H9 (cell line): ENCODE measurements at regions not wholly inside any gene's neighbourhood (a gene's known extent, or its start where the extent isn't known, plus 50 kb on each side); places are given as distances from the start of the nearest gene placed in this dataset.
A peak's percentile ranks its signal among the peaks of the same experiment; 100 is the strongest.

Experiments
- DNase-seq: peaks from one replicate; pipeline ENCODE4 v3.0.0-alpha.2; 2017
- H2AFZ ChIP-seq: one replicate; pipeline ENCODE4 v1.6.1; 2013; ENCODE audit warnings: mild to moderate bottlenecking, low read length, control low read depth, moderate library complexity
- H2AK5ac ChIP-seq: 2 replicates; pipeline ENCODE4 v1.6.1; 2013; ENCODE audit warnings: low read length, control low read depth, mixed read lengths; ENCODE audit not compliant: insufficient read length
- H2BK120ac ChIP-seq: one replicate; pipeline ENCODE4 v1.6.1; 2013; ENCODE audit warnings: low read depth, mild to moderate bottlenecking, low read length, control low read depth, inconsistent platforms; ENCODE audit not compliant: poor library complexity, severe bottlenecking
- H2BK12ac ChIP-seq: 2 replicates; pipeline ENCODE4 v1.6.1; 2013; ENCODE audit warnings: low read length, control low read depth, mixed read lengths, low read depth; ENCODE audit not compliant: insufficient read length
- H2BK15ac ChIP-seq: 2 replicates; pipeline ENCODE4 v1.6.1; 2013; ENCODE audit warnings: low read depth, low read length, control low read depth
- H2BK20ac ChIP-seq: one replicate; pipeline ENCODE4 v1.6.1; 2013; ENCODE audit warnings: low read depth, mild to moderate bottlenecking, low read length, control low read depth, inconsistent platforms; ENCODE audit not compliant: poor library complexity, severe bottlenecking
- H2BK5ac ChIP-seq: 2 replicates; pipeline ENCODE4 v1.6.1; 2013; ENCODE audit warnings: low read length, control low read depth, mixed read lengths; ENCODE audit not compliant: insufficient read length
- H3K14ac ChIP-seq: 2 replicates; pipeline ENCODE4 v1.6.1; 2013; ENCODE audit warnings: low read length, control low read depth; ENCODE audit not compliant: insufficient read depth
- H3K18ac ChIP-seq: 2 replicates; pipeline ENCODE4 v1.6.1; 2013; ENCODE audit warnings: low read depth, mild to moderate bottlenecking, mixed read lengths, low read length, control low read depth; ENCODE audit not compliant: insufficient read length
- H3K23ac ChIP-seq: 2 replicates; pipeline ENCODE4 v1.6.1; 2013; ENCODE audit warnings: low read length, control low read depth, mixed read lengths, low read depth; ENCODE audit not compliant: insufficient read length
- H3K23me2 ChIP-seq: 2 replicates; pipeline ENCODE4 v1.6.1; 2013; ENCODE audit warnings: low read depth, mild to moderate bottlenecking, mixed read lengths, low read length, control low read depth; ENCODE audit not compliant: insufficient read length, poor library complexity, severe bottlenecking
- H3K27ac ChIP-seq: 2 replicates; pipeline ENCODE4 v1.5.1; 2013; ENCODE audit warnings: low read length, control low read depth, mixed read lengths, low read depth; ENCODE audit not compliant: insufficient read length
- H3K27me3 ChIP-seq: 2 replicates; pipeline ENCODE4 v1.6.1; 2013; ENCODE audit warnings: low read length, control low read depth, inconsistent platforms; ENCODE audit not compliant: insufficient read depth
- H3K4ac ChIP-seq: 2 replicates; pipeline ENCODE4 v1.6.1; 2013; ENCODE audit warnings: low read depth, mild to moderate bottlenecking, control low read depth, inconsistent platforms, low read length, moderate library complexity
- H3K4me1 ChIP-seq: 2 replicates; pipeline ENCODE4 v1.6.1; 2013; ENCODE audit warnings: low read length, control low read depth, inconsistent platforms; ENCODE audit not compliant: insufficient read depth
- H3K4me2 ChIP-seq: 2 replicates; pipeline ENCODE4 v1.6.1; 2013; ENCODE audit warnings: low read length, control low read depth, mixed read lengths; ENCODE audit not compliant: insufficient read length, insufficient read depth
- H3K56ac ChIP-seq: 2 replicates; pipeline ENCODE4 v1.6.1; 2013; ENCODE audit warnings: low read depth, mild to moderate bottlenecking, mixed read lengths, low read length, control low read depth; ENCODE audit not compliant: insufficient read length
- H3K79me1 ChIP-seq: 2 replicates; pipeline ENCODE4 v1.6.1; 2013; ENCODE audit warnings: low read depth, mild to moderate bottlenecking, moderate library complexity, low read length, control low read depth, inconsistent platforms; ENCODE audit not compliant: insufficient read depth, poor library complexity, severe bottlenecking
- H3K79me2 ChIP-seq: 2 replicates; pipeline ENCODE4 v1.6.1; 2013; ENCODE audit warnings: low read length, control low read depth, inconsistent platforms; ENCODE audit not compliant: insufficient read depth
- H3K9ac ChIP-seq: 2 replicates; pipeline ENCODE4 v1.6.1; 2013; ENCODE audit warnings: low read length, control low read depth, mixed read lengths; ENCODE audit not compliant: insufficient read length; ENCODE audit errors: extremely low read depth
- H3K9me3 ChIP-seq: one replicate; pipeline ENCODE4 v1.6.1; 2013; ENCODE audit warnings: low read depth, low read length, inconsistent platforms; ENCODE audit not compliant: control insufficient read depth
- H3T11ph ChIP-seq: one replicate; pipeline ENCODE4 v1.6.1; 2013; ENCODE audit warnings: mild to moderate bottlenecking, low read length, control low read depth, inconsistent platforms
- H4K20me1 ChIP-seq: one replicate; pipeline ENCODE4 v1.6.1; 2013; ENCODE audit not compliant: control insufficient read depth, insufficient read length, insufficient read depth
- H4K5ac ChIP-seq: 2 replicates; pipeline ENCODE4 v1.6.1; 2013; ENCODE audit warnings: low read depth, mild to moderate bottlenecking, mixed read lengths, low read length, control low read depth; ENCODE audit not compliant: insufficient read length
- H4K8ac ChIP-seq: replicated peaks from 2 replicates; pipeline ENCODE4 v1.6.1; 2013; ENCODE audit warnings: low read length, control low read depth, mixed read lengths, low read depth; ENCODE audit not compliant: insufficient read length
- H4K91ac ChIP-seq: 2 replicates; pipeline ENCODE4 v1.6.1; 2013; ENCODE audit warnings: low read depth, mild to moderate bottlenecking, moderate library complexity, mixed read lengths, low read length, control low read depth; ENCODE audit not compliant: insufficient read length
- H3K27ac Mint-ChIP-seq, 3 experiments: 2 replicates in 2 of 3; 3 replicates in 1 of 3; pipeline ENCODE4 v1.8.0; 2020 to 2021; ENCODE audit warnings: mixed read lengths in 3 of 3, mild to moderate bottlenecking in 1 of 3, moderate library complexity in 1 of 3
- H3K27me3 Mint-ChIP-seq: 2 replicates; pipeline ENCODE4 v1.8.0; 2021; ENCODE audit warnings: low read depth, mild to moderate bottlenecking, moderate library complexity, mixed read lengths
- H3K36me3 Mint-ChIP-seq, 3 experiments: 2 replicates in 2 of 3; 3 replicates in 1 of 3; pipeline ENCODE4 v1.8.0; 2020 to 2021; ENCODE audit warnings: low read depth in 3 of 3, mixed read lengths in 3 of 3; ENCODE audit not compliant: insufficient read depth in 1 of 3
- H3K4me1 Mint-ChIP-seq, 2 experiments: 2 replicates each; pipeline ENCODE4 v1.8.0; 2020; ENCODE audit warnings: mixed read lengths in 2 of 2
- H3K4me3 Mint-ChIP-seq, 2 experiments: 2 replicates in 1 of 2; 3 replicates in 1 of 2; pipeline ENCODE4 v1.8.0; 2020 to 2021; ENCODE audit warnings: mild to moderate bottlenecking in 2 of 2, mixed read lengths in 2 of 2, moderate library complexity in 1 of 2
- H3K9me3 Mint-ChIP-seq, 2 experiments: 2 replicates in 1 of 2; 3 replicates in 1 of 2; pipeline ENCODE4 v1.8.0; 2020; ENCODE audit warnings: mild to moderate bottlenecking in 2 of 2, mixed read lengths in 2 of 2, moderate library complexity in 1 of 2
- CTCF ChIP-seq: fragments of 200-600 bp; sonication (generic); conservative IDR thresholded peaks from 3 replicates; pipeline ENCODE4 v1.8.0; 2021; ENCODE audit warnings: antibody characterized with exemption, mild to moderate bottlenecking
- WGBS: extraction: QIAGEN DNeasy Blood & Tissue Kit; methylation state at CpG from one replicate; pipeline ENCODE4 v1.1.7; 2013; ENCODE audit warnings: missing lambda C conversion rate, low lambda C conversion rate, mixed read lengths; ENCODE audit not compliant: insufficient read length; ENCODE audit errors: extremely low coverage; 5-methylcytosine and 5-hydroxymethylcytosine counted together

DNA sequence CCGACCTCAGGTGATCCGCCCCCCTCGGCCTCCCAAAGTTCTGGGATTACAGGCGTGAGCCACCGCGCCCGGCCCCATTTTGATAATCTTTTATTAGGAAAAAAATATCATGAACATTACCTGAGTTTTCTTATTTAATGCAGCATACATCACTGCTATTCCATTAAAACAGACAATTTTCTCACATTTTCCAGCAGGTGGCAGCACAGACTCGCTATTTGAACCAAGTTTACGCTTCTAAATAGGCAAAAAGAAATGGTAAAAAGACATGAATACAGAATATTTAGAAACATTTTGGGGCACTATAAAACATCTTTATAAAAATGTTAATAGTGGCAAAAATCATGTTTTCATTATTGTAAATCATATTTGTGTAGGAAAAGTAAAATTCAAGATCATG lies 903.1 kb downstream of the SLITRK6 start:
- peak; percentile 79 for TF ChIP-seq CTCF

More for the DNA sequence above, 903.1 kb downstream of the SLITRK6 start:
- no peak overlapping the region for H2BK120ac ChIP-seq
- no peak overlapping the region for H2AFZ ChIP-seq
- H3K18ac ChIP-seq: no peak overlapping the region
- no peaks in the 10 kb centered on the region for H4K20me1 ChIP-seq
- Mint-ChIP-seq H3K27ac (no peak overlapping the region), H3K36me3 (peaks cover 0 to 6% (median 0%) of the 10 kb centered on the region in 3 experiments; a peak in 3 of 7 replicates), H3K4me3 (no peak overlapping the region), H3K9me3 (peaks cover 0 to 2% of the 10 kb centered on the region in 2 experiments; a peak in 2 of 5 replicates), H3K4me1 (no peaks in the 10 kb centered on the region), H3K27me3 (no peaks in the 10 kb centered on the region)
- H3K27me3 ChIP-seq: no peaks in the 10 kb centered on the region
- no peak overlapping the region for H2BK5ac ChIP-seq
- no peak overlapping the region for H3K4ac ChIP-seq
- H4K8ac ChIP-seq: no peak overlapping the region
- WGBS: no CpG with 5 or more reads among the region's 9 CpGs
- H2BK15ac ChIP-seq: no peak overlapping the region
- H2BK12ac ChIP-seq: no peak overlapping the region
- H3K23ac ChIP-seq: no peak overlapping the region
- no peaks in the 10 kb centered on the region for H3K9me3 ChIP-seq
- H3K23me2 ChIP-seq: no peaks in the 10 kb centered on the region
- H3T11ph ChIP-seq: no peak overlapping the region
- no peak overlapping the region for H3K9ac ChIP-seq
- H3K14ac ChIP-seq: no peak overlapping the region
- H3K4me1 ChIP-seq: no peaks in the 10 kb centered on the region
- H3K56ac ChIP-seq: no peak overlapping the region
- H4K5ac ChIP-seq: no peak overlapping the region
- H2BK20ac ChIP-seq: no peak overlapping the region
- H3K79me1 ChIP-seq: no peaks in the 10 kb centered on the region
- H3K4me2 ChIP-seq: no peak overlapping the region
- H2AK5ac ChIP-seq: no peak overlapping the region
- no peak overlapping the region for H3K27ac ChIP-seq
- no peak overlapping the region for H4K91ac ChIP-seq
- no peak for DNase-seq
- H3K79me2 ChIP-seq: no peaks in the 10 kb centered on the region
